HK-2 (cell line): ENCODE measurements at regions not wholly inside any gene's neighbourhood (a gene's known extent, or its start where the extent isn't known, plus 50 kb on each side); places are given as distances from the start of the nearest gene placed in this dataset.

ENCODE experiments used
- DNase-seq: peaks from one replicate; pipeline ENCODE4 v3.0.0-alpha.2; 2018; ENCODE audit not compliant: unreplicated experiment

DNA sequence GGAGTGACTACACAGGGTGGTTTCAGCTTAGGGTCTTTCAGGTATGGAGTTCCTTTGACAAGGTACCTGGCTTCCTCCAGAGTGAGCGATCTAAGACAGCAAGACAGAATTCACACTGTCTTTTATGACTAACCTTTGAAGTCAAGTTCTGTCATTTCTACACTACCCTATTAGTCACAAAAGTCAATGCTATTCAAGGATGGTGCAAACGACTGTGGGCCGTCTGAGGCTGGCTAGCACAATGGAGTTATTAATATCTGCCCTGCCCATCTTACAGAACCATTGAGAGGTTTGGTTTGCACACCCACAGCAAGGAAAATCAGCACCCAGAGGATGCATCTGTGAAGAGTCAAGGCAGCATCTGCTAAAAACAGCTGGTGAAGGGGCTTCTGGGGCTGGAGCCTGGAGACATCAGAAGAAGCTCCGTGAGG, 62.9 kb upstream of the XCR1 start:
- no peak for DNase-seq

DNA sequence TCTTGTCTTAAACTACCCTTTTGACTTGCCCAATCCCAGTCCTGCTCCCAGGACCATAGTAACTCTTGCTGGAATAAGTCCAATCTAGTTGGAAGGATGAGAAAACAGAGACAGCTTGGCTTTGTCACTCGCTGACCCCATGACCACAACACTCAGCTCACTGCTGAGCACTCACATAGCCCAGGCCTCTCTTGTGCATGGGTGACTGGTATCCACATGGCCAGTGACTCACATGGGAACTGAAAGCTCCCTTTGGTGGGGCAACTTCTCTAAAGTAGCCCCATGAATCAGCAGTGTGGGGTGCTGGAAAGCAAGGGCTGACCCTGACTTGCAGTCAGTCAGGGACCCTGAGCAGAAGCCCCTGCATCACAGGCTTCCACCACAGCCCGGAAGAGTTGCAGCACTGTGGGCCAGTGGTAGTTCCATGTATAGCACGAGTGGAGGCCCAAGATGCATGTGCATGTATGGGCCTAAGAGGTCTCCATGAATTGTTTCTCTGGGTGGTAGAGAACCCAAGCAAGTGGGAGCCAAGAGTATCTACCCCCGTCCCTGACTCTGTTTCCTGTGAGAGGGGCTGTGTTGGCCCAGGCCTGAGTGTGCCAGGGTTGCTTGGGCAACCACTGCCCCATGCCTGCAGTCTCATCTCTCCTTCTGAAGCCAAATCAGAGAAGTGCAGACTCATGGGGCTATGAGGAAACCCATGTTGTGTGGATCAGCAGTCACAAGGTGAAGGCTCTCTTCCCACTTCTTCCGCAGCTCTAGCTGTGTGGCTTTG, 62.1 kb upstream of the XCR1 start:
- peak; percentile 65 for DNase-seq

DNA sequence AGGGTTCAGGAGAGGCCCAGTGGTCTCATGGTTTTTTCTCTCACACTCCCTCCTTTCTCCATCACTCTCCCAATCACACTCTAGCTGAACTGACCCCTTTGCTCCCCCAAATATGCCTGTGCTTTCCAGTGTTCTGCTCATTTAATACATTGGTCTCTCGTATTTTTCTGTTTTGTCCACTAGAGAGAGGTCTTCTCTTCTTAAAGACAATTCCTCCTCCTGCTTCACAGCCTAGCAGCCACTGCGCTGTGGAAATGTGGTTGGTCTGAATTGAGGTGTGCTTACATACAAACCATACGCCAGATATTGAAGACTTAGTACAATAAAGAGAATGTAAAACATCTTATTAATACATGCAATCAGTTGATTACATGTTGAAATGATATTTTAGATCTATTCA, 60.6 kb upstream of the XCR1 start:
- no peak for DNase-seq

DNA sequence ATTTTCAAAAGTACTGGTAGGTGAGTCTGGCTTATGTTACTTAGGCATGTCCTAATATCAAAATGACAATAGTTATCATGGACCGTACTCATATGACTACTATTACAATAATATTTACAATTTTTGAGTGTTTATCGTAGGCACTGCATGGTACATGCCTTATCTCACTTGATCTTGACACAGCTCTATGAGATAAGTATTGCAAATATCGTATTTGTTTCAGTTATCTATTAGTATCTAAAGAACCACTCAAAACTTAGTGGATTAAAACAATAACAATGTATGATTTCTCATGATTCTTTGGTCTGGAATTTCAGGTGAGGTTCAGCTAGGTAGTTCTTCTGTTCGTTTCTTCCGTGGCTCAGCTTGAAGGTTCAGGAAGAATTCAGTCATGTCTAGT, 59.7 kb upstream of the XCR1 start:
- no peak for DNase-seq

DNA sequence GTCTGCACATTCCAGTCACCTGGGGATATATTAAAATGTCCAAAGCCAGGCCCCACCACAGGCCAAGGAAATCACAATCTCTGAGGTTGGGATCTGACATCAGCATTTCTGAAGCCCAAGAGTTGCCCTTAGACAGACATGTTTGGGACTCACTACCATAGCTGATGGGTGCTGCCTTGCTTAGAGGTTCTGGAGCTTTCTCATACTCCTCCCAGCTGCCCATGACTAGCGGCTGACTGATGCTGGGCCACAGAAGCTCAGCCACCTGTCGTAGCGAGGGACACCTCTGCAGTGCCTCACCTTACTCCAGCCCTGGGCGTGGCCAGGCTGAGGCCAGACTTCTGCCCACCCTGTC, 58.8 kb upstream of the XCR1 start:
- DNase-seq, result no peak

DNA sequence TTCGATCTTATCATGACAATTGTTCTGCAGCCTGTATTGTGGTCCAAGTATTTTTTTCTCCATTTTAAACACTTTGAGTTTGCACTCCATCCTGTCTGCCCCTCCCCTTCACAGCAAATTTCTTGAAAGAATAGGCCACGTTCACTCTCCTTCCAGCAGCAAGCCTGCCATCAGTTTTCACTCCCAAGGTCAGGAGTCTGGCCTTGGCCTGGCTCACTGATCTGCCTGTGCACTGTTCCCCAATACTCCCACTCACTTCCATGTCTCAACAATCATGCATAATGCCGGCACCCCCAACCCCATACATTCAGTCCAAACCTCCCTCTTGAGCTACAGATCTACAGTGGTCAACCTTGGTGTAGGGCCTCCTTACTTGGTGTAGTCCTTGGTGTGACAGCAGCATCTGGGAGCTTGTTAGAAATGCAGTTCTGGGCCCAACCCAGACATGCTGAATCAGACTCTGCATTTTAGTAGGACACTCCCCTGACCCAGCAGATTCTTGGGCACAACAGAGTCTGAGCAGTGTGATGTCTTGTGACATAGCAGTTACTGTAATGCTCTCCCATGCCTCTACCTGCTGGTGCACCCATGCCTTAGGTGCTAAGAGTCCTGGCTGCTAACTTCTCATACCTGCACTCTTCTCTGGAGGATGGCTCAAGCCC, 58.3 kb upstream of the XCR1 start:
- no peak for DNase-seq

DNA sequence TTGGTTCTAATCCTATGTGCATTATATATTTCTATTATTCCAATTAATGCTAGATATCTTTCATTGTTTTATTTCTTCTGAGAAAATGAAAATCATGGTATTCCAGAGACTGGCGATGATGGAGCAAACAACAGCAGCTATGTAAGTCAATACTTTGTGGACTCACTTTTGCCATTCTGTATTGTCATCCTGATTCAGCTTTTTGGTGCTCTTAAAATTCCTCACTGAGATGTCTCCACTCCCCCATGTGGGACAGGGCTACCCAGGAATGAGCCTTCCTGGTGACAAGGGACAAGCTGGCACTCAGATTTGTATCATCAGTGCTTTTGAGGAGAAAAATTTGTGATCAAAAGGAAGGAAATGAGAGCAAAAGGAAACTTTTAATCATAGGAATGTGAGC, 56.7 kb upstream of the XCR1 start:
- no peak for DNase-seq

DNA sequence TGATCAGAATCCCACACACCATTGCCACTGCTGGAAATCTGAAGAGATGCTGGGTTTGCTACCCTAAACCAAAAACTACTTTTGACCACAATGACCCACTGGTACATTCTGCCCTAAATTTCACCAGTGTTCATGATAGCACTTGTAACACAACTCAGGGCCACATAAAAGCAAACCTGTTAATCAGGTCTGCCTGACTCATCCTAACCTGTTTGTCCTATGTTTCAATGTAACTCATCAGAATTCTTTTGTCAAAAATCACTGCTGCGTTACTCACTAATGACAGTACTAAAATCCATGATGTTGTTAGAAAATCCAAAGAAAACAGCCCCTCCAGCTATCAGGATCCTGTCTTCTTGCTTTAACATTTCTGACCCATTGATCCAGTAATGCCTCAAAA, 55.6 kb upstream of the XCR1 start:
- DNase-seq, result no peak

DNA sequence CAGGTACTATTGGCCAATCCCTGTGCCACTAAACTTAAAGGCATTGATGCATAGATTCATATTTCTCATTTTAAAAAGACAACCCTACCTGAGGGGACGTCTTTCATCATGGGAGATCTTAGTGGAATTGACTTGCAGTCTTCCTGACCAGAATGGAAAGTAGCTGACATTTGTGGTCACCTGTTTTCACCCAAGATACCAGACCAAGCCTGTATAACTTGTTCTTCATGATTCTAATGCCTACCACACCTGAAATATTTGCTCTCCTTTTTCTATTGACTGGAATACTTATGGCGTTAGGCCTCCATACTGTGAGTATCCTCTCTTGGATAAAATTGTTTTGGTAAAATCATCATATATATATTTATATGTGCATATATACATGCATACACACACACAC, 54.7 kb upstream of the XCR1 start:
- DNase-seq, result no peak

DNA sequence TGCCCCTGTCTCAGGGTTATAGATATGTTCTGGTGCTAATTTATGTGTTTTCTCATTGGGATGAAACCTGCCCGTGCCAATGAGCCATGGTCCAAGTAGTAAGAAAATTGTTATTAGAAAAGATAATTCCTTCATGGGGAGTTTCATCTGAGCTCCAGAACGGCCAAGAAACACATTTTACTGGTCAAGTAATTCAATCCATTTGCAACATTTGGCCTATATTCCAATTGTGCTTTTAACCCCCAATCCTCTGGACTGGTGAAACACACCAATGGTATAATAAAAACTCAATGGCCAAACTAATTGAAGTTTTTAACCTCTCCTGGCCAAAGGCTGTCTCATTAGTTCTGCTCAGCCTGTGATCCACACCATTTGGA, 53.7 kb upstream of the XCR1 start:
- DNase-seq, result no peak

DNA sequence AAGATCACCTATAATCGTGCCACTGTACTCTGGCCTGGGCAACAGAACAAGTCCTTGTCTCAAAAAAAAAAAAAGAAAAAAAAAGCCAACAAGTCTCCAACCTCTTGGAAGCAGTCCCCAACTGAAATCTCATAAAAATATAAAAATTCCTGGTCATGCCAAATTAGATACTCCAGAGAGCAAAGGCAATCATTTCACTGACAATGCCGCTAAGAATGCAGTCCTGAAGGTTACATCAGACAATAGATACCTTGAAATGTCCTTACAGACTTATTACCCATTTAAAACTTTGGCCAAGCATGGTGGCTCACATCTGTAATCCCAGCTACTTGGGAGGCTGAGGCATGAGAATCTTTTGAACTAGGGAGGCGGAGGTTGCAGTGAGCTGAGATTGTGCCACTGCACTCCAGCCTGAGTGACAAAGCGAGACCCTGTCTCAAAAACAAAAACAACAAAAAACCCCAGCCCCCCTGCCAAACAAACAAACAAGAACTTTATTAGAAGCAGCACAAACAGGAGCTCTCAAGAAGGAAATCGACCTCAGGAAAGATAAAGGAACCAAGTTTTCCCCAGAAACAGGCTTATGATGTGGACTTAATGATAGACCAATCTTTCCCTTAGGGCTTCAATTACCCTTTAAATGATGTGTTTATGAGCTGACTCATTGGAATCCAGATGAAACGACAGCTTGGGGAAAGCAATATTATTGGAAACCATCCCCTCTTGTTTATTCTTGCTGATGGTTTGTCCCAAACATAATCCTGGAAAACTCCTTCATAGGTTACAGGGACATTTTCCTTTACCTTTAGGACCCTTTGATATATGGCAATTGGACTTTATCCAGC, 53.1 kb upstream of the XCR1 start:
- no peak for DNase-seq

DNA sequence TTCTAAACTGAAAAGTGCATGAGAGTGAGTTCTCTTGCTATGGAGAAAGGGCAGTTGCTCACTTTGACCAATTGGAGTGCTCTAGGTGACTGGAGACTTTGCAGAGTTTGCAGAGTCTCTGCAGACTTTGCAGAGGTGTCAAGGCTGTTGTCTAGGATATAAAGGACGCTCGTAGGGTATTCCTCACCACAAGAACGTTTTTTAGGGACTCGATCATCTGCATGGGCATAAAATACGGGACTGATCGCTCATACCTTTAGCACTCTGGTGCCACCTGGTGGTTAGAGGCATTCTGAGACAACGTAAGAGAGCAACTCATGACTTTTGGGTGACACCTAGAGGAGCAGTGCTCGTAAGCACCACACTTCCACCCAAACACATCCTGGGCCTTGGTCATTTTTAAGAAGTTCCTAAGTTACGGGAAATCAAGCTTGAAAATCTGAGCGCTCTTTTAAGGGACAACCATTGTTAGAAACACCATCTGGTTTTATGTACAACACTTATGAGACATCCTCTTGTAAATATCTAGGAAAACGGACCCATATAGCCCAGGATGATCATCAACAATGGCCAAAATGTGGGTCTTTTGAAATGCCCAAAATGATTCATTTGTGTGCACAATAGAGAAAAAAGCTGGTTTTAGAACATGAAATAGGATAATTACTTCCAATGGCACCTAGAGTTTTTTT, 51.6 kb upstream of the XCR1 start:
- peak; percentile 73 for DNase-seq
